Mesendoderm (in vitro differentiated cells): ENCODE measurements at regions not wholly inside any gene's neighbourhood (a gene's known extent, or its start where the extent isn't known, plus 50 kb on each side); places are given as distances from the start of the nearest gene placed in this dataset.

Experiments
- DNase-seq: peaks from one replicate; pipeline ENCODE4 v3.0.0; 2013
- H2AK5ac ChIP-seq: 2 replicates; pipeline ENCODE4 v1.6.1; 2013; ENCODE audit warnings: low read length, inconsistent platforms
- H2BK120ac ChIP-seq: 2 replicates; pipeline ENCODE4 v1.6.1; 2013; ENCODE audit warnings: low read depth, mild to moderate bottlenecking, low read length, moderate library complexity, mixed read lengths
- H2BK15ac ChIP-seq: replicated peaks from 2 replicates; pipeline ENCODE4 v1.6.1; 2013; ENCODE audit warnings: low read depth, mild to moderate bottlenecking, moderate library complexity
- H2BK5ac ChIP-seq: 2 replicates; pipeline ENCODE4 v1.6.1; 2013; ENCODE audit warnings: low read length, inconsistent platforms
- H3K18ac ChIP-seq: 2 replicates; pipeline ENCODE4 v1.6.1; 2013; ENCODE audit warnings: mild to moderate bottlenecking, low read length, mixed read lengths
- H3K23ac ChIP-seq: one replicate; pipeline ENCODE4 v1.6.1; 2013; ENCODE audit warnings: low read length
- H3K27ac ChIP-seq: 2 replicates; pipeline ENCODE4 v1.5.1; 2013; ENCODE audit warnings: low read depth, mild to moderate bottlenecking, inconsistent platforms, low read length, moderate library complexity
- H3K27me3 ChIP-seq: 2 replicates; pipeline ENCODE4 v1.6.1; 2013; ENCODE audit warnings: low read length, control low read depth, mild to moderate bottlenecking, inconsistent platforms; ENCODE audit not compliant: insufficient read depth, poor library complexity
- H3K36me3 ChIP-seq: 2 replicates; pipeline ENCODE4 v1.6.1; 2013; ENCODE audit warnings: low read length, inconsistent platforms; ENCODE audit not compliant: control insufficient read depth, insufficient read depth
- H3K4ac ChIP-seq: one replicate; pipeline ENCODE4 v1.6.1; 2013; ENCODE audit warnings: low read depth, mild to moderate bottlenecking, low read length, moderate library complexity
- H3K4me1 ChIP-seq: 2 replicates; pipeline ENCODE4 v1.6.1; 2013; ENCODE audit warnings: low read depth, low read length, inconsistent platforms; ENCODE audit not compliant: control insufficient read depth
- H3K4me2 ChIP-seq: 2 replicates; pipeline ENCODE4 v1.6.1; 2013; ENCODE audit warnings: low read length
- H3K4me3 ChIP-seq: 2 replicates; pipeline ENCODE4 v1.5.1; 2013; ENCODE audit warnings: mild to moderate bottlenecking, low read length
- H3K56ac ChIP-seq: one replicate; pipeline ENCODE4 v1.6.1; 2013; ENCODE audit warnings: low read length
- H3K79me1 ChIP-seq: 2 replicates; pipeline ENCODE4 v1.6.1; 2013; ENCODE audit warnings: low read length, inconsistent platforms
- H3K79me2 ChIP-seq: 2 replicates; pipeline ENCODE4 v1.6.1; 2013; ENCODE audit warnings: mild to moderate bottlenecking, low read length; ENCODE audit not compliant: control insufficient read depth, insufficient read depth
- H3K9ac ChIP-seq: 2 replicates; pipeline ENCODE4 v1.6.1; 2013; ENCODE audit warnings: low read length, inconsistent platforms
- H4K5ac ChIP-seq: one replicate; pipeline ENCODE4 v1.6.1; 2013; ENCODE audit warnings: low read length
- H4K8ac ChIP-seq: one replicate; pipeline ENCODE4 v1.6.1; 2013; ENCODE audit warnings: low read depth, mild to moderate bottlenecking, control low read depth, low read length, moderate library complexity
- WGBS: extraction: QIAGEN DNeasy Blood & Tissue Kit; methylation state at CpG from one replicate; pipeline ENCODE4 v1.1.7; 2013; ENCODE audit warnings: low lambda C conversion rate, missing lambda C conversion rate; ENCODE audit not compliant: insufficient coverage; ENCODE audit errors: extremely low coverage; 5-methylcytosine and 5-hydroxymethylcytosine counted together

- Histone ChIP-seq H2BK15ac (no peak overlapping the region), H2AK5ac (no peak overlapping the region), H3K79me2 (no peaks in the 10 kb centered on the region), H3K9ac (no peak overlapping the region), H3K4me3 (no peak overlapping the region), H3K27ac (no peak overlapping the region), H3K79me1 (no peaks in the 10 kb centered on the region), H2BK5ac (no peak overlapping the region), H3K23ac (no peak overlapping the region), H3K18ac (no peak overlapping the region), H3K27me3 (no peaks in the 10 kb centered on the region), H3K56ac (no peak overlapping the region), H3K4ac (no peak overlapping the region), H4K8ac (no peak overlapping the region), H4K5ac (no peak overlapping the region), H3K36me3 (no peaks in the 10 kb centered on the region), H3K4me2 (no peak overlapping the region), H2BK120ac (no peak overlapping the region), H3K4me1 (peaks cover 11% of the 10 kb centered on the region)
- DNase-seq = no peak
- whole genome bisulfite sequencing = no CpG with 5 or more reads among the region's 1 CpG
These were observed 106.8 kb upstream of the LIFR start for GRCh38 chr5:38663249-38663648.

GRCh38 chr5:38666668-38667498 lies 110.4 kb upstream of the LIFR start:
- H3K18ac ChIP-seq = no peak overlapping the region
- no peak overlapping the region for H2BK15ac ChIP-seq
- H3K4me1 ChIP-seq = peaks cover 6% of the 10 kb centered on the region
- H2BK5ac ChIP-seq = peak overlapping the region; percentile 5
- no peak overlapping the region for H3K4me2 ChIP-seq
- no peak overlapping the region for H3K27ac ChIP-seq
- H3K23ac ChIP-seq = no peak overlapping the region
- H3K79me2 ChIP-seq = no peaks in the 10 kb centered on the region
- H3K4ac ChIP-seq = peak overlapping the region; percentile 16
- no peaks in the 10 kb centered on the region for H3K36me3 ChIP-seq
- H3K27me3 ChIP-seq = no peaks in the 10 kb centered on the region
- no peak overlapping the region for H4K5ac ChIP-seq
- no peak overlapping the region for H4K8ac ChIP-seq
- H2BK120ac ChIP-seq = no peak overlapping the region
- H2AK5ac ChIP-seq = no peak overlapping the region
- no CpG with 5 or more reads among the region's 5 CpGs for WGBS
- no peak overlapping the region for H3K9ac ChIP-seq
- peak overlapping the region; percentile 58 for H3K56ac ChIP-seq
- DNase-seq = peak; percentile 62
- H3K4me3 ChIP-seq = no peak overlapping the region
- no peaks in the 10 kb centered on the region for H3K79me1 ChIP-seq

- Histone ChIP-seq H3K4me3 (no peak overlapping the region), H3K27ac (no peak overlapping the region)
These were observed 111.0 kb upstream of the LIFR start for GRCh38 chr5:38667499-38667776.

GRCh38 chr5:38669361-38669880 lies 113.0 kb upstream of the LIFR start:
- no peaks in the 10 kb centered on the region for H3K79me1 ChIP-seq
- H4K8ac ChIP-seq = no peak overlapping the region
- H3K4me2 ChIP-seq = no peak overlapping the region
- no peaks in the 10 kb centered on the region for H3K79me2 ChIP-seq
- H3K18ac ChIP-seq = no peak overlapping the region
- no peak overlapping the region for H3K56ac ChIP-seq
- no peak overlapping the region for H3K4ac ChIP-seq
- H2BK120ac ChIP-seq = no peak overlapping the region
- no peak overlapping the region for H3K23ac ChIP-seq
- no peak overlapping the region for H2BK5ac ChIP-seq
- no peak overlapping the region for H2AK5ac ChIP-seq
- no peaks in the 10 kb centered on the region for H3K27me3 ChIP-seq
- H3K27ac ChIP-seq = no peak overlapping the region
- no peaks in the 10 kb centered on the region for H3K36me3 ChIP-seq
- H3K4me1 ChIP-seq = peaks cover 5% of the 10 kb centered on the region
- H4K5ac ChIP-seq = no peak overlapping the region
- H3K4me3 ChIP-seq = no peak overlapping the region
- no peak for DNase-seq
- WGBS = no CpG with 5 or more reads among the region's 2 CpGs
- no peak overlapping the region for H2BK15ac ChIP-seq
- H3K9ac ChIP-seq = no peak overlapping the region

More at GRCh38 chr5:38667499-38667776, 111.0 kb upstream of the LIFR start:
- Histone ChIP-seq H2AK5ac (no peak overlapping the region), H3K23ac (no peak overlapping the region), H3K4me2 (no peak overlapping the region), H4K5ac (no peak overlapping the region), H3K36me3 (no peaks in the 10 kb centered on the region), H3K27me3 (no peaks in the 10 kb centered on the region), H4K8ac (no peak overlapping the region), H3K4me1 (peaks cover 6% of the 10 kb centered on the region), H3K79me2 (no peaks in the 10 kb centered on the region), H3K4ac (peak overlapping the region; percentile 16), H3K79me1 (no peaks in the 10 kb centered on the region), H2BK5ac (peak overlapping the region; percentile 5), H2BK120ac (no peak overlapping the region), H3K56ac (no peak overlapping the region), H3K9ac (no peak overlapping the region), H2BK15ac (no peak overlapping the region), H3K18ac (no peak overlapping the region)
- DNase-seq = no peak
- WGBS = no CpG with 5 or more reads among the region's 1 CpG

GRCh38 chr5:38670066-38670465 lies 113.6 kb upstream of the LIFR start:
- Histone ChIP-seq H3K27ac (no peak overlapping the region), H3K4ac (no peak overlapping the region), H3K27me3 (no peaks in the 10 kb centered on the region), H3K79me2 (no peaks in the 10 kb centered on the region), H2BK5ac (no peak overlapping the region), H3K79me1 (no peaks in the 10 kb centered on the region), H2BK120ac (no peak overlapping the region), H3K56ac (no peak overlapping the region), H3K4me3 (no peak overlapping the region), H3K23ac (no peak overlapping the region), H3K4me1 (peaks cover 2% of the 10 kb centered on the region), H3K4me2 (no peak overlapping the region), H2BK15ac (no peak overlapping the region), H3K18ac (no peak overlapping the region), H2AK5ac (no peak overlapping the region), H4K5ac (no peak overlapping the region), H3K9ac (no peak overlapping the region), H4K8ac (no peak overlapping the region), H3K36me3 (no peaks in the 10 kb centered on the region)
- no CpG with 5 or more reads among the region's 2 CpGs for WGBS
- DNase-seq = no peak

GRCh38 chr5:38670878-38671277 lies 114.4 kb upstream of the LIFR start:
- H2BK15ac ChIP-seq = no peak overlapping the region
- no peak for DNase-seq
- no peak overlapping the region for H3K27ac ChIP-seq
- no peak overlapping the region for H3K4me2 ChIP-seq
- no peak overlapping the region for H3K4me3 ChIP-seq
- H4K5ac ChIP-seq = no peak overlapping the region
- no peaks in the 10 kb centered on the region for H3K79me1 ChIP-seq
- peaks cover 2% of the 10 kb centered on the region for H3K4me1 ChIP-seq
- no peaks in the 10 kb centered on the region for H3K79me2 ChIP-seq
- H4K8ac ChIP-seq = no peak overlapping the region
- H3K18ac ChIP-seq = no peak overlapping the region
- H3K4ac ChIP-seq = no peak overlapping the region
- no CpG with 5 or more reads among the region's 1 CpG for WGBS
- no peak overlapping the region for H2BK5ac ChIP-seq
- H3K56ac ChIP-seq = peak overlapping the region; percentile 15
- no peak overlapping the region for H3K23ac ChIP-seq
- H3K9ac ChIP-seq = no peak overlapping the region
- no peaks in the 10 kb centered on the region for H3K27me3 ChIP-seq
- H2AK5ac ChIP-seq = peak overlapping the region; percentile 34
- H2BK120ac ChIP-seq = no peak overlapping the region
- H3K36me3 ChIP-seq = no peaks in the 10 kb centered on the region
